ENCODE measurements at regions not wholly inside any gene's neighbourhood (a gene's known extent, or its start where the extent isn't known, plus 50 kb on each side); places are given as distances from the start of the nearest gene placed in this dataset.
"Not testable (repeated sequence)": the region's sequence is repeated elsewhere in the genome, so short reads cannot be mapped to it uniquely, and the experiment has no call there.

- Histone ChIP-seq H3K9me3 (ENCODE audit: control insufficient read depth in 1 of 2, low read length in 2 of 2) (no peaks in the 10 kb centered on the region), H3K27ac (ENCODE audit: low read depth, low read length) (no peak overlapping the region), H3K4me3 (ENCODE audit: low read depth in 1 of 2, low read length in 2 of 2) (no peak overlapping the region), H3K9ac (ENCODE audit: low read depth in 1 of 2, low read length in 2 of 2) (no peak overlapping the region), H3K4me1 (ENCODE audit: control insufficient read depth in 1 of 2, insufficient read depth in 2 of 2, low read length in 2 of 2) (no peaks in the 10 kb centered on the region), H3K27me3 (ENCODE audit: control insufficient read depth in 1 of 2, insufficient read depth in 2 of 2, low read length in 2 of 2) (no peaks in the 10 kb centered on the region), H3K36me3 (ENCODE audit: control insufficient read depth in 1 of 2, insufficient read depth in 2 of 2, low read length in 2 of 2) (no peaks in the 10 kb centered on the region)
Observed at GRCh38 chr5:85614489-85614888, 1003.3 kb upstream of the COX7C start.

- Histone ChIP-seq H3K9ac (ENCODE audit: low read depth in 1 of 2, low read length in 2 of 2) (no peak overlapping the region), H3K36me3 (ENCODE audit: control insufficient read depth in 1 of 2, insufficient read depth in 2 of 2, low read length in 2 of 2) (no peaks in the 10 kb centered on the region), H3K9me3 (ENCODE audit: control insufficient read depth in 1 of 2, low read length in 2 of 2) (no peaks in the 10 kb centered on the region), H3K27me3 (ENCODE audit: control insufficient read depth in 1 of 2, insufficient read depth in 2 of 2, low read length in 2 of 2) (no peaks in the 10 kb centered on the region), H3K27ac (ENCODE audit: low read depth, low read length) (no peak overlapping the region), H3K4me3 (ENCODE audit: low read depth in 1 of 2, low read length in 2 of 2) (no peak overlapping the region), H3K4me1 (ENCODE audit: control insufficient read depth in 1 of 2, insufficient read depth in 2 of 2, low read length in 2 of 2) (no peaks in the 10 kb centered on the region)
Observed at GRCh38 chr5:85621668-85622067, 996.1 kb upstream of the COX7C start.

GRCh38 chr5:85628153-85628552, 989.6 kb upstream of the COX7C start:
- H3K27ac ChIP-seq (ENCODE audit: low read depth, low read length): no peak overlapping the region
- H3K9me3 ChIP-seq (ENCODE audit: control insufficient read depth in 1 of 2, low read length in 2 of 2): no peaks in the 10 kb centered on the region
- H3K36me3 ChIP-seq (ENCODE audit: control insufficient read depth in 1 of 2, insufficient read depth in 2 of 2, low read length in 2 of 2): no peaks in the 10 kb centered on the region
- no peak overlapping the region for H3K9ac ChIP-seq (ENCODE audit: low read depth in 1 of 2, low read length in 2 of 2)
- H3K27me3 ChIP-seq (ENCODE audit: control insufficient read depth in 1 of 2, insufficient read depth in 2 of 2, low read length in 2 of 2): no peaks in the 10 kb centered on the region
- H3K4me3 ChIP-seq (ENCODE audit: low read depth in 1 of 2, low read length in 2 of 2): no peak overlapping the region
- no peaks in the 10 kb centered on the region for H3K4me1 ChIP-seq (ENCODE audit: control insufficient read depth in 1 of 2, insufficient read depth in 2 of 2, low read length in 2 of 2)

- H3K36me3 ChIP-seq (ENCODE audit: control insufficient read depth in 1 of 2, insufficient read depth in 2 of 2, low read length in 2 of 2); H3K27me3 ChIP-seq (ENCODE audit: control insufficient read depth in 1 of 2, insufficient read depth in 2 of 2, low read length in 2 of 2); H3K4me1 ChIP-seq (ENCODE audit: control insufficient read depth in 1 of 2, insufficient read depth in 2 of 2, low read length in 2 of 2); H3K9ac ChIP-seq (ENCODE audit: low read depth in 1 of 2, low read length in 2 of 2); H3K9me3 ChIP-seq (ENCODE audit: control insufficient read depth in 1 of 2, low read length in 2 of 2); H3K27ac ChIP-seq (ENCODE audit: low read depth, low read length); H3K4me3 ChIP-seq (ENCODE audit: low read depth in 1 of 2, low read length in 2 of 2): not testable (repeated sequence)
Observed at GRCh38 chr5:85638495-85639125, 979.1 kb upstream of the COX7C start.

- Histone ChIP-seq H3K4me1 (ENCODE audit: control insufficient read depth in 1 of 2, insufficient read depth in 2 of 2, low read length in 2 of 2) (no peaks in the 10 kb centered on the region), H3K27ac (ENCODE audit: low read depth, low read length) (no peak overlapping the region), H3K27me3 (ENCODE audit: control insufficient read depth in 1 of 2, insufficient read depth in 2 of 2, low read length in 2 of 2) (no peaks in the 10 kb centered on the region)
Observed at GRCh38 chr5:85646036-85646435, 971.7 kb upstream of the COX7C start.

GRCh38 chr5:85646641-85647040, 971.1 kb upstream of the COX7C start:
- Histone ChIP-seq H3K9ac (ENCODE audit: low read depth in 1 of 2, low read length in 2 of 2) (no peak overlapping the region), H3K9me3 (ENCODE audit: control insufficient read depth in 1 of 2, low read length in 2 of 2) (no peaks in the 10 kb centered on the region), H3K4me1 (ENCODE audit: control insufficient read depth in 1 of 2, insufficient read depth in 2 of 2, low read length in 2 of 2) (no peaks in the 10 kb centered on the region), H3K27ac (ENCODE audit: low read depth, low read length) (no peak overlapping the region), H3K27me3 (ENCODE audit: control insufficient read depth in 1 of 2, insufficient read depth in 2 of 2, low read length in 2 of 2) (no peaks in the 10 kb centered on the region), H3K36me3 (ENCODE audit: control insufficient read depth in 1 of 2, insufficient read depth in 2 of 2, low read length in 2 of 2) (no peaks in the 10 kb centered on the region), H3K4me3 (ENCODE audit: low read depth in 1 of 2, low read length in 2 of 2) (no peak overlapping the region)

More at GRCh38 chr5:85646036-85646435, 971.7 kb upstream of the COX7C start:
- Histone ChIP-seq H3K36me3 (ENCODE audit: control insufficient read depth in 1 of 2, insufficient read depth in 2 of 2, low read length in 2 of 2) (no peaks in the 10 kb centered on the region), H3K9me3 (ENCODE audit: control insufficient read depth in 1 of 2, low read length in 2 of 2) (no peaks in the 10 kb centered on the region), H3K9ac (ENCODE audit: low read depth in 1 of 2, low read length in 2 of 2) (no peak overlapping the region), H3K4me3 (ENCODE audit: low read depth in 1 of 2, low read length in 2 of 2) (no peak overlapping the region)

GRCh38 chr5:85647349-85648127, 970.2 kb upstream of the COX7C start:
- no peak overlapping the region for H3K9ac ChIP-seq (ENCODE audit: low read depth in 1 of 2, low read length in 2 of 2)
- no peaks in the 10 kb centered on the region for H3K36me3 ChIP-seq (ENCODE audit: control insufficient read depth in 1 of 2, insufficient read depth in 2 of 2, low read length in 2 of 2)
- H3K9me3 ChIP-seq (ENCODE audit: control insufficient read depth in 1 of 2, low read length in 2 of 2): no peaks in the 10 kb centered on the region
- no peaks in the 10 kb centered on the region for H3K4me1 ChIP-seq (ENCODE audit: control insufficient read depth in 1 of 2, insufficient read depth in 2 of 2, low read length in 2 of 2)
- no peak overlapping the region for H3K27ac ChIP-seq (ENCODE audit: low read depth, low read length)
- no peaks in the 10 kb centered on the region for H3K27me3 ChIP-seq (ENCODE audit: control insufficient read depth in 1 of 2, insufficient read depth in 2 of 2, low read length in 2 of 2)
- H3K4me3 ChIP-seq (ENCODE audit: low read depth in 1 of 2, low read length in 2 of 2): no peak overlapping the region

- H3K4me1 ChIP-seq (ENCODE audit: control insufficient read depth in 1 of 2, insufficient read depth in 2 of 2, low read length in 2 of 2): no peaks in the 10 kb centered on the region
- no peak overlapping the region for H3K9ac ChIP-seq (ENCODE audit: low read depth in 1 of 2, low read length in 2 of 2)
- no peaks in the 10 kb centered on the region for H3K9me3 ChIP-seq (ENCODE audit: control insufficient read depth in 1 of 2, low read length in 2 of 2)
- no peak overlapping the region for H3K4me3 ChIP-seq (ENCODE audit: low read depth in 1 of 2, low read length in 2 of 2)
- H3K27me3 ChIP-seq (ENCODE audit: control insufficient read depth in 1 of 2, insufficient read depth in 2 of 2, low read length in 2 of 2): no peaks in the 10 kb centered on the region
- H3K27ac ChIP-seq (ENCODE audit: low read depth, low read length): no peak overlapping the region
- H3K36me3 ChIP-seq (ENCODE audit: control insufficient read depth in 1 of 2, insufficient read depth in 2 of 2, low read length in 2 of 2): no peaks in the 10 kb centered on the region
Observed at GRCh38 chr5:85648495-85648894, 969.2 kb upstream of the COX7C start.

- Histone ChIP-seq H3K9ac (ENCODE audit: low read depth in 1 of 2, low read length in 2 of 2) (no peak overlapping the region), H3K4me1 (ENCODE audit: control insufficient read depth in 1 of 2, insufficient read depth in 2 of 2, low read length in 2 of 2) (no peaks in the 10 kb centered on the region), H3K27me3 (ENCODE audit: control insufficient read depth in 1 of 2, insufficient read depth in 2 of 2, low read length in 2 of 2) (no peaks in the 10 kb centered on the region), H3K27ac (ENCODE audit: low read depth, low read length) (no peak overlapping the region), H3K36me3 (ENCODE audit: control insufficient read depth in 1 of 2, insufficient read depth in 2 of 2, low read length in 2 of 2) (no peaks in the 10 kb centered on the region), H3K4me3 (ENCODE audit: low read depth in 1 of 2, low read length in 2 of 2) (no peak overlapping the region), H3K9me3 (ENCODE audit: control insufficient read depth in 1 of 2, low read length in 2 of 2) (peaks cover 0 to 2% of the 10 kb centered on the region in 2 donors)
Observed at GRCh38 chr5:85651731-85652130, 966.0 kb upstream of the COX7C start.

GRCh38 chr5:85654144-85654543, 963.6 kb upstream of the COX7C start:
- not testable (repeated sequence) for H3K27me3 ChIP-seq (ENCODE audit: control insufficient read depth in 1 of 2, insufficient read depth in 2 of 2, low read length in 2 of 2); H3K36me3 ChIP-seq (ENCODE audit: control insufficient read depth in 1 of 2, insufficient read depth in 2 of 2, low read length in 2 of 2)

More at GRCh38 chr5:85654144-85654543, 963.6 kb upstream of the COX7C start:
- not testable (repeated sequence) for H3K9ac ChIP-seq (ENCODE audit: low read depth in 1 of 2, low read length in 2 of 2); H3K4me1 ChIP-seq (ENCODE audit: control insufficient read depth in 1 of 2, insufficient read depth in 2 of 2, low read length in 2 of 2); H3K9me3 ChIP-seq (ENCODE audit: control insufficient read depth in 1 of 2, low read length in 2 of 2); H3K4me3 ChIP-seq (ENCODE audit: low read depth in 1 of 2, low read length in 2 of 2); H3K27ac ChIP-seq (ENCODE audit: low read depth, low read length)

Measured in duodenal mucosa (tissue), 2 donors.